Vagina (tissue), 2 donors: ENCODE measurements at regions not wholly inside any gene's neighbourhood (a gene's known extent, or its start where the extent isn't known, plus 50 kb on each side); places are given as distances from the start of the nearest gene placed in this dataset.

Experiments
- POLR2A ChIP-seq, 2 donors: fragments of 450-650 bp; IDR thresholded peaks; one replicate each; pipeline ENCODE4 v1.6.1; 2017; ENCODE audit warnings: antibody characterized with exemption in 2 of 2, mild to moderate bottlenecking in 2 of 2, moderate library complexity in 2 of 2
- POLR2AphosphoS5 ChIP-seq, 2 donors: sonication (generic); formaldehyde crosslinking; IDR thresholded peaks; one replicate each; pipeline ENCODE4 v1.9.0; 2017; ENCODE audit warnings: antibody characterized with exemption in 2 of 2, mild to moderate bottlenecking in 2 of 2, low read depth in 1 of 2; ENCODE audit not compliant: insufficient read depth in 1 of 2
- TF ChIP-seq, protein P1 (sequence below), 3 experiments: fragments of 450-650 bp in 2 of 3; fragments of 200-600 bp in 1 of 3; sonication (generic) in 1 of 3; IDR thresholded peaks; one replicate each; pipeline ENCODE4 v1.5.1; 2017 to 2019; ENCODE audit warnings: antibody characterized with exemption in 3 of 3, mild to moderate bottlenecking in 2 of 3, moderate library complexity in 2 of 3

- TF ChIP-seq, protein P1, sequence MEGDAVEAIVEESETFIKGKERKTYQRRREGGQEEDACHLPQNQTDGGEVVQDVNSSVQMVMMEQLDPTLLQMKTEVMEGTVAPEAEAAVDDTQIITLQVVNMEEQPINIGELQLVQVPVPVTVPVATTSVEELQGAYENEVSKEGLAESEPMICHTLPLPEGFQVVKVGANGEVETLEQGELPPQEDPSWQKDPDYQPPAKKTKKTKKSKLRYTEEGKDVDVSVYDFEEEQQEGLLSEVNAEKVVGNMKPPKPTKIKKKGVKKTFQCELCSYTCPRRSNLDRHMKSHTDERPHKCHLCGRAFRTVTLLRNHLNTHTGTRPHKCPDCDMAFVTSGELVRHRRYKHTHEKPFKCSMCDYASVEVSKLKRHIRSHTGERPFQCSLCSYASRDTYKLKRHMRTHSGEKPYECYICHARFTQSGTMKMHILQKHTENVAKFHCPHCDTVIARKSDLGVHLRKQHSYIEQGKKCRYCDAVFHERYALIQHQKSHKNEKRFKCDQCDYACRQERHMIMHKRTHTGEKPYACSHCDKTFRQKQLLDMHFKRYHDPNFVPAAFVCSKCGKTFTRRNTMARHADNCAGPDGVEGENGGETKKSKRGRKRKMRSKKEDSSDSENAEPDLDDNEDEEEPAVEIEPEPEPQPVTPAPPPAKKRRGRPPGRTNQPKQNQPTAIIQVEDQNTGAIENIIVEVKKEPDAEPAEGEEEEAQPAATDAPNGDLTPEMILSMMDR (IDR thresholded peaks at IDR 0.05): no peak
- TF ChIP-seq POLR2AphosphoS5 (IDR thresholded peaks at IDR 0.05; ENCODE audit: insufficient read depth in 1 of 2, low read depth in 1 of 2) (no peak), POLR2A (IDR thresholded peaks at IDR 0.05) (no peak)
Measured at GRCh38 chr3:152557302-152557999, 277.5 kb upstream of the P2RY1 start.
